ENCODE measurements at regions not wholly inside any gene's neighbourhood (a gene's known extent, or its start where the extent isn't known, plus 50 kb on each side); places are given as distances from the start of the nearest gene placed in this dataset.

GRCh38 chr3:56986347-56986746 is 74.1 kb upstream of the SPATA12 start:
- no peaks in the 10 kb centered on the region for H3K27me3 ChIP-seq
- H3K4me3 ChIP-seq = no peak overlapping the region
- TF ChIP-seq, protein P1, sequence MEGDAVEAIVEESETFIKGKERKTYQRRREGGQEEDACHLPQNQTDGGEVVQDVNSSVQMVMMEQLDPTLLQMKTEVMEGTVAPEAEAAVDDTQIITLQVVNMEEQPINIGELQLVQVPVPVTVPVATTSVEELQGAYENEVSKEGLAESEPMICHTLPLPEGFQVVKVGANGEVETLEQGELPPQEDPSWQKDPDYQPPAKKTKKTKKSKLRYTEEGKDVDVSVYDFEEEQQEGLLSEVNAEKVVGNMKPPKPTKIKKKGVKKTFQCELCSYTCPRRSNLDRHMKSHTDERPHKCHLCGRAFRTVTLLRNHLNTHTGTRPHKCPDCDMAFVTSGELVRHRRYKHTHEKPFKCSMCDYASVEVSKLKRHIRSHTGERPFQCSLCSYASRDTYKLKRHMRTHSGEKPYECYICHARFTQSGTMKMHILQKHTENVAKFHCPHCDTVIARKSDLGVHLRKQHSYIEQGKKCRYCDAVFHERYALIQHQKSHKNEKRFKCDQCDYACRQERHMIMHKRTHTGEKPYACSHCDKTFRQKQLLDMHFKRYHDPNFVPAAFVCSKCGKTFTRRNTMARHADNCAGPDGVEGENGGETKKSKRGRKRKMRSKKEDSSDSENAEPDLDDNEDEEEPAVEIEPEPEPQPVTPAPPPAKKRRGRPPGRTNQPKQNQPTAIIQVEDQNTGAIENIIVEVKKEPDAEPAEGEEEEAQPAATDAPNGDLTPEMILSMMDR (IDR thresholded peaks at IDR 0.05) = no peak
- TF ChIP-seq POLR2A (IDR thresholded peaks at IDR 0.05; ENCODE audit: low read depth) = no peak
- TF ChIP-seq POLR2AphosphoS5 (IDR thresholded peaks at IDR 0.05) = no peak
- no peak for TF ChIP-seq EP300 (IDR thresholded peaks at IDR 0.05)

DNA sequence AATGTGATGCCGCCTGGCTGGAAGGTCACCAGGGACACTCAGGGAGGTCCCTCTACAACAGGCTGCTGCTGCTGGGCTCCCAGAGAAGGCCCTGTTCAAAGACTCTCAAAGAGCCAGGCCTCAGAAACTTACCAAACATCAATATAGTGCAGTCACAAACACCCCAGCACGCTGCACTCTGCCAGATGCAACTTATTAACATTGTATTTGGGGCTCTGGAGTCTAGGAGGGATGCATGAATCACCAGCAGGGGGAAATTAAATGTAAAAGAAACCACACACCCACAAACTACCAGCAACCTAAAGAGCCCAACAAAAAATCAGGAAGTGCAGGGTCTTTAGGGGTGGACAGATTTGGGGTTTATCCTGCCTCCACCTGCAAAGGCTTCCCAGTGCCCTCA is 74.6 kb upstream of the SPATA12 start:
- no peak for TF ChIP-seq POLR2A (IDR thresholded peaks at IDR 0.05; ENCODE audit: low read depth)
- TF ChIP-seq EP300 (IDR thresholded peaks at IDR 0.05) = no peak
- TF ChIP-seq, protein P1 (IDR thresholded peaks at IDR 0.05) = no peak
- no peak for TF ChIP-seq POLR2AphosphoS5 (IDR thresholded peaks at IDR 0.05)
- H3K36me3 ChIP-seq = no peaks in the 10 kb centered on the region
- 27% methylated on average over 1 of the region's 2 CpGs for WGBS
- no peak overlapping the region for H3K4me3 ChIP-seq
- no peaks in the 10 kb centered on the region for H3K27me3 ChIP-seq
- intact Hi-C loops (cut with DNase I) = no loop called here
- H3K9me3 ChIP-seq = no peaks in the 10 kb centered on the region
- no peak overlapping the region for H3K27ac ChIP-seq (replicated peaks in 1 of 4)
- H3K4me1 ChIP-seq = peaks cover 15 to 44% (median 35%) of the 10 kb centered on the region in 4 donors
- no peak for DNase-seq (ENCODE audit: extremely low spot score)

More at GRCh38 chr3:56986347-56986746, 74.1 kb upstream of the SPATA12 start:
- 59% methylated on average over 5 of the region's 5 CpGs for WGBS
- no peak overlapping the region for H3K27ac ChIP-seq (replicated peaks in 1 of 4)
- intact Hi-C loops (cut with DNase I) = no loop called here
- H3K4me1 ChIP-seq = peaks cover 15 to 44% (median 33%) of the 10 kb centered on the region in 4 donors
- H3K36me3 ChIP-seq = no peaks in the 10 kb centered on the region
- DNase-seq (ENCODE audit: extremely low spot score) = no peak
- H3K9me3 ChIP-seq = no peaks in the 10 kb centered on the region

DNA sequence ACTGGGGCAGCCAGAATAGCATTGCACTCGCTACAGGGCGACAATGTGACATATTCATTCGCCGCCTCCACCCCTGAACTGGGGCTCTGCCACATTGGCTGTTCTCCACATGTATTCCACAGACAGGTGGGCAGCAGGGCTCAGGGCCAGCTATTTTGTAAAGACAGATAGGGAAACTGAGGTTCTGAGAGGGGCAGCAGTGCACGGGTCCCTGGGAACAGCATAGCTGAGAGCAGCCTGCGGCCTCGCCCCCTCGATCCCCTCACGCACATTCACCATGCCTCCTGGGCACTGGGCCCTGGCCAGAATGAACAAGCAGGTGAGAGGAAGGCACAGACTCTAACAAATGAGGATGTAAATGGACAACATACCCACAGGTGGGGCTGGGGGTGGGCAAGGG is 75.0 kb upstream of the SPATA12 start:
- Histone ChIP-seq H3K27me3 (no peaks in the 10 kb centered on the region), H3K4me1 (peaks cover 17 to 47% (median 37%) of the 10 kb centered on the region in 4 donors), H3K27ac (replicated peaks in 1 of 4) (no peak overlapping the region), H3K4me3 (no peak overlapping the region), H3K36me3 (no peaks in the 10 kb centered on the region), H3K9me3 (no peaks in the 10 kb centered on the region)
- intact Hi-C loops (cut with DNase I) = no loop called here
- DNase-seq (ENCODE audit: extremely low spot score) = no peak
- no peak for TF ChIP-seq EP300 (IDR thresholded peaks at IDR 0.05)
- 98% methylated on average over 4 of the region's 9 CpGs for WGBS

DNA sequence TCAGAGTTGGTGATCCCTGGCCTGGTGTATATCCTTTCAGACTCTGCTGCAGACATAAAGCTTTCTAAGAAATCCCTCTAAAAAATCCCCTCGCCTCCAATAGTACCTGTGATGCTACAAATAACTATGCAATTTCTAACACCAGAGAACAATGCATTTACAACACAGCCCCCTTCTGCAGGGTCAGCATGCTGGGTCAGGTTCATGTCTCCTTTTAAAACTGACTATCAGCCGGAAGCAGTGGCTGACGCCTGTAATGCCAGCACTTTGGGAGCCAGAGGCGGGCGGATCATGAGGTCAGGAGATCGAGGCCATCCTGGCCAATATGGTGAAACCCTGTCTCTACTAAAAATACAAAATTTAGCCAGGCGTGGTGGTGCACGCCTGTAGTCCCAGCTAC is 77.0 kb upstream of the SPATA12 start:
- Histone ChIP-seq H3K36me3 (no peaks in the 10 kb centered on the region), H3K4me1 (peaks cover 3 to 31% (median 19%) of the 10 kb centered on the region in 4 donors), H3K9me3 (no peaks in the 10 kb centered on the region), H3K27me3 (no peaks in the 10 kb centered on the region), H3K4me3 (no peak overlapping the region), H3K27ac (replicated peaks in 1 of 4) (no peak overlapping the region)
- TF ChIP-seq POLR2A (IDR thresholded peaks at IDR 0.05; ENCODE audit: low read depth) (no peak), POLR2AphosphoS5 (IDR thresholded peaks at IDR 0.05) (no peak), EP300 (IDR thresholded peaks at IDR 0.05) (no peak)
- TF ChIP-seq, protein P1 (IDR thresholded peaks at IDR 0.05) = no peak
- no peak for DNase-seq (ENCODE audit: extremely low spot score)
- WGBS = 96% methylated on average over 8 of the region's 8 CpGs
- intact Hi-C loops (cut with DNase I) = no loop called here

- Histone ChIP-seq H3K4me3 (no peak overlapping the region), H3K27ac (replicated peaks in 1 of 4) (no peak overlapping the region), H3K4me1 (peaks cover 2 to 29% (median 18%) of the 10 kb centered on the region in 4 donors), H3K27me3 (no peaks in the 10 kb centered on the region), H3K9me3 (no peaks in the 10 kb centered on the region), H3K36me3 (no peaks in the 10 kb centered on the region)
- 98% methylated on average over 2 of the region's 2 CpGs for WGBS
- no peak for DNase-seq (ENCODE audit: extremely low spot score)
- intact Hi-C loops (cut with DNase I) = no loop called here
- TF ChIP-seq, protein P1 (IDR thresholded peaks at IDR 0.05) = no peak
- TF ChIP-seq POLR2A (IDR thresholded peaks at IDR 0.05; ENCODE audit: low read depth) (no peak), EP300 (IDR thresholded peaks at IDR 0.05) (no peak), POLR2AphosphoS5 (IDR thresholded peaks at IDR 0.05) (no peak)
These were observed 78.8 kb upstream of the SPATA12 start for GRCh38 chr3:56981445-56982230.
